OCI-LY3 (cell line): ENCODE measurements at regions not wholly inside any gene's neighbourhood (a gene's known extent, or its start where the extent isn't known, plus 50 kb on each side); places are given as distances from the start of the nearest gene placed in this dataset.

Experiments
- CTCF ChIP-seq: fragments of 200-600, 300-600 bp; sonication (generic); IDR thresholded peaks from 2 replicates; pipeline ENCODE4 v1.5.1; 2014; ENCODE audit warnings: antibody characterized with exemption, low read length, low read depth
- EZH2phosphoT487 ChIP-seq: fragments of 200-600 bp; shearing (Covaris generic); IDR thresholded peaks from 2 replicates; pipeline ENCODE4 v1.6.1; 2018; ENCODE audit warnings: antibody characterized with exemption, mixed run types, low read depth

- TF ChIP-seq CTCF (no peak), EZH2phosphoT487 (no peak)
Measured at GRCh38 chr3:104178680-104179079, 1188.0 kb upstream of the ALCAM start.
